Testis (tissue), 2 donors: ENCODE measurements at regions not wholly inside any gene's neighbourhood (a gene's known extent, or its start where the extent isn't known, plus 50 kb on each side); places are given as distances from the start of the nearest gene placed in this dataset.

Source experiments
- DNase-seq: peaks from one replicate; pipeline ENCODE4 v3.0.0-alpha.2; 2019
- H3K27ac ChIP-seq, 2 donors: fragments of 200-600 bp; sonication (generic); one replicate each; pipeline ENCODE4 v1.5.1; 2019
- H3K27me3 ChIP-seq: fragments of 200-600 bp; sonication (generic); one replicate; pipeline ENCODE4 v1.5.1; 2019
- H3K36me3 ChIP-seq: fragments of 200-600 bp; sonication (generic); one replicate; pipeline ENCODE4 v1.5.1; 2017; ENCODE audit warnings: low read depth; ENCODE audit errors: missing control alignments
- H3K4me1 ChIP-seq: fragments of 200-600 bp; sonication (generic); one replicate; pipeline ENCODE4 v1.5.1; 2019
- H3K4me3 ChIP-seq, 2 donors: fragments of 200-600 bp; sonication (generic); one replicate each; pipeline ENCODE4 v1.5.1; 2017 to 2019
- H3K9me3 ChIP-seq: fragments of 200-600 bp; sonication (generic); one replicate; pipeline ENCODE4 v1.5.1; 2017
- CTCF ChIP-seq, 3 experiments: fragments of 450-650 bp in 2 of 3; fragments of 200-600 bp in 1 of 3; sonication (generic) in 1 of 3; IDR thresholded peaks; one replicate each; pipeline ENCODE4 v1.5.1; 2016 to 2019; ENCODE audit warnings: antibody characterized with exemption in 3 of 3, mild to moderate bottlenecking in 2 of 3, moderate library complexity in 1 of 3
- POLR2A ChIP-seq: fragments of 450-650 bp; IDR thresholded peaks from one replicate; pipeline ENCODE4 v1.6.1; 2017; ENCODE audit warnings: antibody characterized with exemption, mild to moderate bottlenecking, moderate library complexity
- WGBS, 2 donors: methylation state at CpG; one replicate each; pipeline ENCODE4 v1.1.5; 2018; 5-methylcytosine and 5-hydroxymethylcytosine counted together
- intact Hi-C: fragments of 100-400 bp; cut with DNase I; formaldehyde crosslinking; loops from one replicate; pipeline ENCODE4 v1.15.1; 2023; ENCODE audit warnings: low total_unique reads

- H3K36me3 ChIP-seq, result no peaks in the 10 kb centered on the region
- DNase-seq, result no peak
- H3K9me3 ChIP-seq, result no peaks in the 10 kb centered on the region
- H3K4me1 ChIP-seq, result no peaks in the 10 kb centered on the region
- TF ChIP-seq POLR2A (no peak), CTCF (IDR thresholded peaks at IDR 0.05) (no peak)
- 44 to 51% methylated on average over 2 of the region's 2 CpGs for WGBS, 2 donors
- H3K4me3 ChIP-seq, result no peak overlapping the region
- intact Hi-C loops, result no loop called here
- H3K27ac ChIP-seq, result no peak overlapping the region
- no peaks in the 10 kb centered on the region for H3K27me3 ChIP-seq
Observed at GRCh38 chr20:52454660-52455059, 263.1 kb upstream of the ZFP64 start.

DNA sequence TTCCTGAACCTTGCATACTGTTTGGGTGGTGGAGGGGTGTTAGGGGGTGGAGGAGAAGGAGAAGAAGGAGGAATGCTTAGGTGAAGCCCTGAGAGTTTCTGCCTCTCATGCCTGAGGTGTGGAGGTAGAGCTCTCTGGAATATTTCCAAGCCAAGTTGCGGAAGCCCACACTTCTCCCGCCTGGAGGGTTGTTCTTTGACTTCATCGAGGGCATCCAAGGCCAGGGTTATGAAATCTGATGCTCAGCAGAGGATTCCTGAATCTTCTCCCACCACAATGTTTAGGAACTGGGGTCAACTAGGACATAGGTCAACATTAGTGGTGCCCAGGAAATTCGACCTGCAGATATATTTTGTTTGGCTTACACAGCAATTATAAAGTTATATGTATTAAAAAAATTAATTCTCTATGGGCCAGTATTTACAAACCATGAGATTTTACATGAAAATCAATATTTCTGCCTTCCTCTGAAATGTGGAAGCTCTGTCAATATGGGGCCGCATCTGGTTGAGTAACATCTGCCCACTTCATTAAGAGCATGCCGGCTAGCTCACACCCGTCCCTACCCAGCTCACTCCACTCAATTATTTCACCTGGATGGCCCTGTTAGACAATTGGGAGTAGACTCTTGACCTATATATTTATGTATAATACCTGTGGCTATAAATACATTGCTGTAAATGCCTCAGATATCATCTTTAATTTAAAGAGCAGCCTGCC is 257.1 kb upstream of the ZFP64 start:
- Histone ChIP-seq H3K4me1 (no peaks in the 10 kb centered on the region), H3K36me3 (no peaks in the 10 kb centered on the region), H3K27ac (no peak overlapping the region), H3K4me3 (no peak overlapping the region), H3K9me3 (no peaks in the 10 kb centered on the region), H3K27me3 (no peaks in the 10 kb centered on the region)
- intact Hi-C loops, result no loop called here
- TF ChIP-seq POLR2A, result no peak
- no peak for TF ChIP-seq CTCF (IDR thresholded peaks at IDR 0.05)
- WGBS, 2 donors, result 75 to 77% methylated on average over 7 of the region's 7 CpGs
- no peak for DNase-seq

DNA sequence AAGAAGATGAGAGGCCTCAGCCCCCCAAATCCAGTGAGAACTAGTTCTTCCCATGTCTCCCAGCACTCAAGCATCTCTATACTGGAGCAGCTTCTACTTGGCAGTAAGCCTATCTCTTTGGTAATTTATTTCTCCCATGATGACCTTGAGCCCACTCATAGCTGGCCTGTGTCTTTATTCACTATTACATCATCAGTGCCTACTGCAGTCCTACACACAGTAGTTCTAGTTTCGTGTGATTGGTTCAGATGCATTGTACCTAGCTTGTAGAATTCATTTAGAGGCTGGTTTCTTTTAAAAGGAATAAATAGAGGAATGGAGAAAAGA is 255.6 kb upstream of the ZFP64 start:
- WGBS, 2 donors, result 60 to 86% methylated on average over 1 of the region's 1 CpG
- Histone ChIP-seq H3K4me1 (no peaks in the 10 kb centered on the region), H3K4me3 (no peak overlapping the region), H3K36me3 (no peaks in the 10 kb centered on the region), H3K9me3 (no peaks in the 10 kb centered on the region), H3K27ac (no peak overlapping the region), H3K27me3 (no peaks in the 10 kb centered on the region)
- intact Hi-C loops, result no loop called here
- TF ChIP-seq CTCF (IDR thresholded peaks at IDR 0.05) (no peak), POLR2A (no peak)
- no peak for DNase-seq

GRCh38 chr20:52446421-52447224 is 255.0 kb upstream of the ZFP64 start:
- Histone ChIP-seq H3K9me3 (no peaks in the 10 kb centered on the region), H3K4me1 (no peaks in the 10 kb centered on the region), H3K36me3 (no peaks in the 10 kb centered on the region), H3K27me3 (no peaks in the 10 kb centered on the region), H3K27ac (no peak overlapping the region), H3K4me3 (no peak overlapping the region)
- no peak for TF ChIP-seq CTCF (IDR thresholded peaks at IDR 0.05)
- TF ChIP-seq POLR2A, result no peak
- 84% methylated on average over 14 of the region's 14 CpGs for WGBS, 2 donors
- no peak for DNase-seq
- intact Hi-C loops, result no loop called here
